ENCODE measurements at regions not wholly inside any gene's neighbourhood (a gene's known extent, or its start where the extent isn't known, plus 50 kb on each side); places are given as distances from the start of the nearest gene placed in this dataset.

DNA sequence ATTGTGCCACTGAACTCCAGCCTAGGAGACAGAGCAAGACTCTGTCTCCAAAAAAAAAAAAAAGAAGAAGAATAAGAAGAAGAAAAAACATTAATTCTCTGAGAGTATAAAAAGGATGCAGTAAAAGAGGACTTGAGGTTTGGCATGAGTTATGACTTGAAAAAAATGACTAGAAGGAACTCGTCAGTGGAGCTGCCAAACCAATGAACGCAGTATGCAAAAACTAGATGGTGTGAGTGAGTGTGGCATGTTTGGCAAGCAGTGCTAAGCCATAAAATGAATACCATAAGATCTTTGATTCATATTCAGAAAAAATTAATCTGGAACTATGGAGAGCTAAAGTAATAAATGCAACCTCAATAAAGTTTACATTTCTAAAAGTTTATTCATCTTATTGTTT is 68.6 kb upstream of the MEOX2 start:
- TF ChIP-seq, protein P1, sequence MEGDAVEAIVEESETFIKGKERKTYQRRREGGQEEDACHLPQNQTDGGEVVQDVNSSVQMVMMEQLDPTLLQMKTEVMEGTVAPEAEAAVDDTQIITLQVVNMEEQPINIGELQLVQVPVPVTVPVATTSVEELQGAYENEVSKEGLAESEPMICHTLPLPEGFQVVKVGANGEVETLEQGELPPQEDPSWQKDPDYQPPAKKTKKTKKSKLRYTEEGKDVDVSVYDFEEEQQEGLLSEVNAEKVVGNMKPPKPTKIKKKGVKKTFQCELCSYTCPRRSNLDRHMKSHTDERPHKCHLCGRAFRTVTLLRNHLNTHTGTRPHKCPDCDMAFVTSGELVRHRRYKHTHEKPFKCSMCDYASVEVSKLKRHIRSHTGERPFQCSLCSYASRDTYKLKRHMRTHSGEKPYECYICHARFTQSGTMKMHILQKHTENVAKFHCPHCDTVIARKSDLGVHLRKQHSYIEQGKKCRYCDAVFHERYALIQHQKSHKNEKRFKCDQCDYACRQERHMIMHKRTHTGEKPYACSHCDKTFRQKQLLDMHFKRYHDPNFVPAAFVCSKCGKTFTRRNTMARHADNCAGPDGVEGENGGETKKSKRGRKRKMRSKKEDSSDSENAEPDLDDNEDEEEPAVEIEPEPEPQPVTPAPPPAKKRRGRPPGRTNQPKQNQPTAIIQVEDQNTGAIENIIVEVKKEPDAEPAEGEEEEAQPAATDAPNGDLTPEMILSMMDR (IDR thresholded peaks at IDR 0.05), result no peak
- TF ChIP-seq EP300 (IDR thresholded peaks at IDR 0.05) (no peak), POLR2A (IDR thresholded peaks at IDR 0.05) (no peak)

Data from tibial nerve (tissue), 4 donors.